ENCODE measurements at regions not wholly inside any gene's neighbourhood (a gene's known extent, or its start where the extent isn't known, plus 50 kb on each side); places are given as distances from the start of the nearest gene placed in this dataset.
A peak's percentile ranks its signal among the peaks of the same experiment; 100 is the strongest.

DNA sequence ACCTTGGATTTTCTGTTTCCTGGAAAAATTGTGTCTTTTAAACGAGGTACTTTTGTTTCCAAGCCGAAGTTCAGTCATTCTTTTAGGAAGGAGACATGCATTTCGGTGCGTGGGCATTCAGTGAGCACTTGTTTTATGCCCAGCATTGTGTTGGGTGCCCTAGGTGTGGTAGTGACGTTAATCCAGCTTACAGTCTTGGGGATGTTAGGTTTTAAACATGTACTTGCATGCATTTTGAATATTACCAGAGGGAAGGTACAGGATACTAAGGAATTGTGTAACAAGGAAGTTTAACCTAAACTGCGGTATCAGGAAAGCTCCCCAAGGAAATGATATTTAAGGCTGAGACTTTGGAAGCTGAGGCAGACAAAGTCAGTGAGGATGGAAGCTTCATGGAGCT lies 66.3 kb downstream of the ARHGAP35 start:
- no peak for TF ChIP-seq EZH2 (IDR thresholded peaks at IDR 0.05; ENCODE audit: borderline replicate concordance, low read depth, low read length, poor library complexity, severe bottlenecking)
- TF ChIP-seq, protein P1, sequence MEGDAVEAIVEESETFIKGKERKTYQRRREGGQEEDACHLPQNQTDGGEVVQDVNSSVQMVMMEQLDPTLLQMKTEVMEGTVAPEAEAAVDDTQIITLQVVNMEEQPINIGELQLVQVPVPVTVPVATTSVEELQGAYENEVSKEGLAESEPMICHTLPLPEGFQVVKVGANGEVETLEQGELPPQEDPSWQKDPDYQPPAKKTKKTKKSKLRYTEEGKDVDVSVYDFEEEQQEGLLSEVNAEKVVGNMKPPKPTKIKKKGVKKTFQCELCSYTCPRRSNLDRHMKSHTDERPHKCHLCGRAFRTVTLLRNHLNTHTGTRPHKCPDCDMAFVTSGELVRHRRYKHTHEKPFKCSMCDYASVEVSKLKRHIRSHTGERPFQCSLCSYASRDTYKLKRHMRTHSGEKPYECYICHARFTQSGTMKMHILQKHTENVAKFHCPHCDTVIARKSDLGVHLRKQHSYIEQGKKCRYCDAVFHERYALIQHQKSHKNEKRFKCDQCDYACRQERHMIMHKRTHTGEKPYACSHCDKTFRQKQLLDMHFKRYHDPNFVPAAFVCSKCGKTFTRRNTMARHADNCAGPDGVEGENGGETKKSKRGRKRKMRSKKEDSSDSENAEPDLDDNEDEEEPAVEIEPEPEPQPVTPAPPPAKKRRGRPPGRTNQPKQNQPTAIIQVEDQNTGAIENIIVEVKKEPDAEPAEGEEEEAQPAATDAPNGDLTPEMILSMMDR (conservative IDR thresholded peaks at IDR 0.05; ENCODE audit: low read depth, low read length): no peak
- BruUV-seq (replicated peaks): no TSS peak
- POLR2A ChIA-PET (ENCODE audit: low non-redundant PET): no interaction called here
- no peaks in the 10 kb centered on the region for H3K27me3 ChIP-seq (replicated peaks; ENCODE audit: insufficient read depth, low read depth, low read length, poor library complexity)
- peak overlapping the region; percentile 51 for H3K27ac ChIP-seq (ENCODE audit: low read depth, low read length, poor library complexity, severe bottlenecking)
- intact Hi-C loops (cut with micrococcal nuclease; ENCODE audit: unreplicated experiment): no loop called here
- H3K9me3 ChIP-seq (ENCODE audit: low read depth, low read length, poor library complexity, severe bottlenecking): no peaks in the 10 kb centered on the region
- peaks cover 59% of the 10 kb centered on the region for H3K4me1 ChIP-seq (ENCODE audit: insufficient read depth, low read length, poor library complexity, severe bottlenecking)
- no peak overlapping the region for H3K4me3 ChIP-seq (ENCODE audit: low read depth, low read length, poor library complexity, severe bottlenecking)
- CTCF ChIA-PET: no interaction called here
- DNase-seq (ENCODE audit: low spot score): no peak
- peaks cover 3% of the 10 kb centered on the region for H3K36me3 ChIP-seq (ENCODE audit: insufficient read depth, low read length, poor library complexity, severe bottlenecking)

DNA sequence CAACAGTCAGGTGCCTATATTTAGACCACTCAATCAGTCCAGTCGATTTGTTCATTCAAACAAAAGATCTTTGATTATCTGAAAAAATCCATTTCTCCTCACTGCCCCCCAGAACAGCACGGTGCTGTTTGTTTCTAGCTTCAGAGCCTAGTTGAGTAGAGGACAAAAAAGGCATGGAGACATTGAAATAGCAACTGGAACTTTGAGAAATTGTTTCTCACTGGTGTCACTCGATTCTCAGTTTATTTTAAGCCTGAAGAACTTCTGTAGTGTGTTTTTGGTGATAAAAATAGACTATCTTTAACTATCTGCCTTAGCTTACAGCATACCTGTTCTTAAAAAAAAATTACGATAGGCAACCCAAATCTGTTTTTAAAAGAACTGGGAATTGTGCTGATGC lies 67.1 kb downstream of the ARHGAP35 start:
- ChIA-PET POLR2A (ENCODE audit: low non-redundant PET) (no interaction called here), CTCF (no interaction called here)
- Histone ChIP-seq H3K27me3 (replicated peaks; ENCODE audit: insufficient read depth, low read depth, low read length, poor library complexity) (no peaks in the 10 kb centered on the region), H3K36me3 (ENCODE audit: insufficient read depth, low read length, poor library complexity, severe bottlenecking) (no peaks in the 10 kb centered on the region), H3K27ac (ENCODE audit: low read depth, low read length, poor library complexity, severe bottlenecking) (peak overlapping the region; percentile 51), H3K9me3 (ENCODE audit: low read depth, low read length, poor library complexity, severe bottlenecking) (no peaks in the 10 kb centered on the region), H3K4me3 (ENCODE audit: low read depth, low read length, poor library complexity, severe bottlenecking) (no peak overlapping the region), H3K4me1 (ENCODE audit: insufficient read depth, low read length, poor library complexity, severe bottlenecking) (peaks cover 66% of the 10 kb centered on the region)
- BruUV-seq (replicated peaks): no TSS peak
- intact Hi-C loops (cut with micrococcal nuclease; ENCODE audit: unreplicated experiment): no loop called here
- DNase-seq (ENCODE audit: low spot score): no peak
- TF ChIP-seq EZH2 (IDR thresholded peaks at IDR 0.05; ENCODE audit: borderline replicate concordance, low read depth, low read length, poor library complexity, severe bottlenecking): no peak
- TF ChIP-seq, protein P1 (conservative IDR thresholded peaks at IDR 0.05; ENCODE audit: low read depth, low read length): no peak

DNA sequence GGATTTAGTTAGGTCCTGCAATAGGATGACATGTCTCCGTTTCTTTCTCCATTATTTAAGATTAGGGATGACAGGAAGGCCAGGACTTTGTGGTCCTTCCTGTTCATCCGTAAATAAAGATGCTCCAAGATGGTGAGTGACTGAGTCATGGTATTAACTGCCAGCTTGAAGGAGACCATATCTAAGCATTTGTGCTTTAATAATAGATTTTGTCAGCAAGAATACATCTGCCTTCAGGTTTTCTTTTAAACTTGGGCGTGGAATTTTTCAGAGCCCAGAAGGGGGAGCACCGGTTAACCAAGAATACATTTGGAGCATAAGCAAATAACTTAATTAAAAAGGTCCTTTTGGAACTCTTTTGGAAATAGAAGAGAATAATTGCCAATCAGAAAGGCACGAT lies 68.2 kb downstream of the ARHGAP35 start:
- Histone ChIP-seq H3K36me3 (ENCODE audit: insufficient read depth, low read length, poor library complexity, severe bottlenecking) (no peaks in the 10 kb centered on the region), H3K4me3 (ENCODE audit: low read depth, low read length, poor library complexity, severe bottlenecking) (no peak overlapping the region), H3K9me3 (ENCODE audit: low read depth, low read length, poor library complexity, severe bottlenecking) (no peaks in the 10 kb centered on the region), H3K4me1 (ENCODE audit: insufficient read depth, low read length, poor library complexity, severe bottlenecking) (peaks cover 65% of the 10 kb centered on the region), H3K27me3 (replicated peaks; ENCODE audit: insufficient read depth, low read depth, low read length, poor library complexity) (no peaks in the 10 kb centered on the region), H3K27ac (ENCODE audit: low read depth, low read length, poor library complexity, severe bottlenecking) (no peak overlapping the region)
- BruUV-seq (replicated peaks): no TSS peak
- intact Hi-C loops (cut with micrococcal nuclease; ENCODE audit: unreplicated experiment): no loop called here
- TF ChIP-seq, protein P1 (conservative IDR thresholded peaks at IDR 0.05; ENCODE audit: low read depth, low read length): peak; percentile 49
- no peak for TF ChIP-seq EZH2 (IDR thresholded peaks at IDR 0.05; ENCODE audit: borderline replicate concordance, low read depth, low read length, poor library complexity, severe bottlenecking)
- POLR2A ChIA-PET (ENCODE audit: low non-redundant PET): interaction anchor here (0.5 to 0.6 kb wide), 2 partner anchors 14 to 163 kb away, joined by 3 read pairs; no protein-coding TSS in a partner anchor
- CTCF ChIA-PET: interaction anchor here (0.5 to 1.1 kb wide), 2 partner anchors 15 to 184 kb away, joined by 3 to 13 read pairs; partner anchors contain the start of gene ZC3H4
- peak; percentile 49 for DNase-seq (ENCODE audit: low spot score)
